Vagina (tissue), 2 donors: ENCODE measurements at regions not wholly inside any gene's neighbourhood (a gene's known extent, or its start where the extent isn't known, plus 50 kb on each side); places are given as distances from the start of the nearest gene placed in this dataset.
A peak's percentile ranks its signal among the peaks of the same experiment; 100 is the strongest.

ENCODE experiments used
- DNase-seq, 2 donors: peaks; one replicate each; pipeline ENCODE4 v3.0.0-alpha.2; 2017; ENCODE audit errors: extremely low spot score in 2 of 2
- H3K27ac ChIP-seq: fragments of 200-600 bp; sonication (generic); one replicate; pipeline ENCODE4 v1.5.1; 2019
- H3K27me3 ChIP-seq: fragments of 200-600 bp; sonication (generic); one replicate; pipeline ENCODE4 v1.5.1; 2019
- H3K36me3 ChIP-seq, 2 donors: fragments of 200-600 bp; sonication (generic); one replicate each; pipeline ENCODE4 v1.5.1; 2017 to 2019
- H3K4me1 ChIP-seq: fragments of 200-600 bp; sonication (generic); one replicate; pipeline ENCODE4 v1.5.1; 2019
- H3K4me3 ChIP-seq, 2 donors: fragments of 200-600 bp; sonication (generic); 1 replicate in 1 of 2; 2 replicates in 1 of 2; pipeline ENCODE4 v1.5.1; 2016 to 2019
- H3K9me3 ChIP-seq: fragments of 200-600 bp; sonication (generic); one replicate; pipeline ENCODE4 v1.5.1; 2019
- CTCF ChIP-seq, 3 experiments: fragments of 450-650 bp in 2 of 3; fragments of 200-600 bp in 1 of 3; sonication (generic) in 1 of 3; IDR thresholded peaks; one replicate each; pipeline ENCODE4 v1.5.1; 2017 to 2019; ENCODE audit warnings: antibody characterized with exemption in 3 of 3, mild to moderate bottlenecking in 2 of 3, moderate library complexity in 2 of 3
- POLR2A ChIP-seq, 2 donors: fragments of 450-650 bp; IDR thresholded peaks; one replicate each; pipeline ENCODE4 v1.6.1; 2017; ENCODE audit warnings: antibody characterized with exemption in 2 of 2, mild to moderate bottlenecking in 2 of 2, moderate library complexity in 2 of 2
- POLR2AphosphoS5 ChIP-seq, 2 donors: sonication (generic); formaldehyde crosslinking; IDR thresholded peaks; one replicate each; pipeline ENCODE4 v1.9.0; 2017; ENCODE audit warnings: antibody characterized with exemption in 2 of 2, mild to moderate bottlenecking in 2 of 2, low read depth in 1 of 2; ENCODE audit not compliant: insufficient read depth in 1 of 2
- intact Hi-C: fragments of 100-400 bp; cut with DNase I; formaldehyde crosslinking; loops from one replicate; pipeline ENCODE4 v1.15.1; 2023

- no peaks in the 10 kb centered on the region for H3K9me3 ChIP-seq
- no peaks in the 10 kb centered on the region for H3K27me3 ChIP-seq
- H3K4me1 ChIP-seq, result no peaks in the 10 kb centered on the region
- TF ChIP-seq CTCF (IDR thresholded peaks at IDR 0.05) (no peak), POLR2A (IDR thresholded peaks at IDR 0.05) (no peak), POLR2AphosphoS5 (IDR thresholded peaks at IDR 0.05; ENCODE audit: insufficient read depth in 1 of 2, low read depth in 1 of 2) (no peak)
- peak in 1 of 2 donors; percentile 49 for DNase-seq
- H3K36me3 ChIP-seq, result no peaks in the 10 kb centered on the region
- no peak overlapping the region for H3K27ac ChIP-seq
- no peak overlapping the region for H3K4me3 ChIP-seq
- intact Hi-C loops, result no loop called here
These were observed 105.1 kb downstream of the BCL2L11 start for GRCh38 chr2:111225856-111226255.

DNA sequence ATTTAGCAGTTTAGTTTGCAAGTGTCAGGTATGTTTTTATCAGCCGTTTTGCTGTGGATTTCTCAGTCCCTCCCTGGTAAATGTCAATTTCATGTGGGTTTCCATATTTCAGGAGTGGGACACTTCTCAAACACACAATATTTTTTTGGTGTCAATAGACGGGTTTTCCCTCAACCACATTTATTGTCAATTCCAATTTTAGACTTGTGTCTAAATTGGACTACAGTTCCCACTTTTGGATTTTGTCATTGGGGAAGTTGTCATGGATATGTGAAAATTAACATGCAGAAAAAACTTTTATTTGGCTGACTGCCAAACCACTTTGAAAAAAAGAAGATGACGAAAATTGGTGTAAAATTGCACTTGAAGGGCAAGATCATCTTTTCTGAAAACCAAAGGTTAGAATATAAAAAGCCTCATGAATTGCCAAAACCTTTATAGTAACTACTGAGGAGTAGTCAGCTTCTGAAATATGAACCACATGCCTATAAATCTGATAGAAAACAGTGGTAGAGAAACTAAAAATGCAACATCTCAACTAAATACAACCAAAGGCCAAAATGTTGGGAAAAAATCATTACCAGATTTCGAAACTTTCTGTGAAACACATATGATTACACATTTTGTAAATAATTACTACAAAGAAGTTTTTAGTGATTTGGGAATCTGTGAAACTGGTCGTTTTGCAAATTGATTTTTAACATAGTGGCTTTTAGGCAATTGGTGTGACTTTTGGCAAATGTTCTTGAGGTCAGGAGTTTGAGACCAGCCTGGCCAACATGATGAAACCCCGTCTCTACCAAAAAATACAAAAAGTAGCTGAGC lies 106.4 kb downstream of the BCL2L11 start:
- H3K27me3 ChIP-seq, result no peaks in the 10 kb centered on the region
- H3K27ac ChIP-seq, result no peak overlapping the region
- no peak overlapping the region for H3K4me3 ChIP-seq
- H3K36me3 ChIP-seq, result no peaks in the 10 kb centered on the region
- H3K9me3 ChIP-seq, result no peaks in the 10 kb centered on the region
- intact Hi-C loops, result no loop called here
- DNase-seq, result no peak
- TF ChIP-seq POLR2AphosphoS5 (IDR thresholded peaks at IDR 0.05; ENCODE audit: insufficient read depth in 1 of 2, low read depth in 1 of 2) (no peak), POLR2A (IDR thresholded peaks at IDR 0.05) (no peak), CTCF (IDR thresholded peaks at IDR 0.05) (no peak)
- H3K4me1 ChIP-seq, result no peaks in the 10 kb centered on the region

GRCh38 chr2:111227716-111228141 lies 107.0 kb downstream of the BCL2L11 start:
- H3K27ac ChIP-seq, result no peak overlapping the region
- H3K27me3 ChIP-seq, result no peaks in the 10 kb centered on the region
- no peaks in the 10 kb centered on the region for H3K36me3 ChIP-seq
- intact Hi-C loops, result no loop called here
- DNase-seq, result peak; percentile 43 to 77
- TF ChIP-seq POLR2AphosphoS5 (IDR thresholded peaks at IDR 0.05; ENCODE audit: insufficient read depth in 1 of 2, low read depth in 1 of 2) (no peak), POLR2A (IDR thresholded peaks at IDR 0.05) (no peak), CTCF (IDR thresholded peaks at IDR 0.05) (no peak)
- no peak overlapping the region for H3K4me3 ChIP-seq
- no peaks in the 10 kb centered on the region for H3K9me3 ChIP-seq
- no peaks in the 10 kb centered on the region for H3K4me1 ChIP-seq

DNA sequence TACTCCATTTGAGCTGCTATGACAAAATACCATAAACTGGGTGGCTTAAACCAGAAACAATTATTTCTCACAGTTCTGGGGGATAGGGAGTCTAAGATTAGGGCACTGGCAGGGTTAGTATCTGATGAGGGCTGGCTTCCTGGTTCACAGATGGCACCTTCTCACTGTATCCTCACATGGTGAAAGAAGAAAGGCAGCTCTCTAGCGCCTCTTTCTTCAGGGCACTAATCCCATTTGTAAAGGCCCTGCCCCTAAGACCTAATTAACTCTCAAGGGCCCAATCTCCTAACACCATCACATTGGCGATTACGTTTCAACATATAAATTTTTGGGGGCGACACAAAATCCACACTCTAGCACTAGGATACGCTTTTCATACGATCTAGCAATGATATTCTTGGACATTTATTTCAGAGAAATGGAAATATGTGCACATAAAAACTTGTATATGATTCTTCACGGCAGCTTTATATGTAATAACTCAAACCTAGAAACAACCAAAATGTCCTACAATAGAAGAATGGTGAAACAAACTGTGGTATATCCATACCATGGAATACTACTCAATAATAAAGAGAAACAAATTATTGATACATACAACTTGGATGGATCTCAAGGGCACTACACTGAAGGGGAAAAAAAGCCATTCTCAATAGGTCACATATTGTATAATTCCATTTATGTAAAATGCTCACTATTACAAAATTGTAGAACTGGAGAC lies 111.0 kb downstream of the BCL2L11 start:
- Histone ChIP-seq H3K27me3 (no peaks in the 10 kb centered on the region), H3K4me1 (no peaks in the 10 kb centered on the region), H3K9me3 (no peaks in the 10 kb centered on the region), H3K27ac (no peak overlapping the region), H3K36me3 (no peaks in the 10 kb centered on the region), H3K4me3 (no peak overlapping the region)
- TF ChIP-seq POLR2A (IDR thresholded peaks at IDR 0.05), result no peak
- TF ChIP-seq POLR2AphosphoS5 (IDR thresholded peaks at IDR 0.05; ENCODE audit: insufficient read depth in 1 of 2, low read depth in 1 of 2), result no peak
- TF ChIP-seq CTCF (IDR thresholded peaks at IDR 0.05), result no peak
- intact Hi-C loops, result no loop called here
- DNase-seq, result peak in 1 of 2 donors; percentile 10
